Urinary bladder (tissue), 3 donors: ENCODE measurements at regions not wholly inside any gene's neighbourhood (a gene's known extent, or its start where the extent isn't known, plus 50 kb on each side); places are given as distances from the start of the nearest gene placed in this dataset.
"Not testable (repeated sequence)": the region's sequence is repeated elsewhere in the genome, so short reads cannot be mapped to it uniquely, and the experiment has no call there.

ENCODE experiments used
- DNase-seq: peaks from one replicate; pipeline ENCODE4 v3.0.0-alpha.2; 2015; ENCODE audit errors: extremely low spot score
- H3K27ac ChIP-seq: one replicate; pipeline ENCODE4 v1.5.1; 2013; ENCODE audit warnings: low read depth, mild to moderate bottlenecking, moderate library complexity
- H3K36me3 ChIP-seq: one replicate; pipeline ENCODE4 v1.6.1; 2013; ENCODE audit warnings: mild to moderate bottlenecking, moderate library complexity; ENCODE audit not compliant: insufficient read depth
- H3K4me1 ChIP-seq: one replicate; pipeline ENCODE4 v1.6.1; 2013; ENCODE audit warnings: mild to moderate bottlenecking, moderate library complexity; ENCODE audit not compliant: insufficient read depth
- H3K4me3 ChIP-seq: one replicate; pipeline ENCODE4 v1.5.1; 2013; ENCODE audit warnings: low read depth, low read length
- WGBS: extraction: QIAGEN DNeasy Blood & Tissue Kit; methylation state at CpG from one replicate; pipeline ENCODE4 v1.1.7; 2013; 5-methylcytosine and 5-hydroxymethylcytosine counted together
- donor health status: healthy with polysubstance abuse.
- donor health status: healthy.

DNA sequence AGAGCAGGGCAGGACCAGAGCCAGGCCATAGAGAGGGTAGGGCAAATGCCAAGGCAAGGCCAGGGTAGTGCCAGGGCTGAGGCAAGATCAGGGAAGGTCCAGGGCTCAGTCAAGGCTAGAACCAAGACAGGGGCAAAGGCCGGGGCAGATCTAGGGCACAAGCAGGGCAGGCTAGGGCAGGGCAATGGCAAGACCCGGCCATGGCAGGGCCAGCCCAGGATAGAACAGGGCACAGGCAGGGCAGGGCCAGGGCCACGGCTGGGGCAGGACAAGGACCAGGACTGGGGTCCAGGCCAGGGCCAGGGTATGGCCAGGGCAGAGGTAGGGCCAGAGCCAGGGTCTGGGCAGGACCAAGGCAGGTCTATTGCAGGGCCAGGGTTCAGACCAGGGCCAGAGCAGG is 2873.2 kb downstream of the RPIA start:
- WGBS: 92% methylated on average over 3 of the region's 3 CpGs
- H3K27ac ChIP-seq, DNase-seq, H3K4me1 ChIP-seq, H3K4me3 ChIP-seq, H3K36me3 ChIP-seq: not testable (repeated sequence)

DNA sequence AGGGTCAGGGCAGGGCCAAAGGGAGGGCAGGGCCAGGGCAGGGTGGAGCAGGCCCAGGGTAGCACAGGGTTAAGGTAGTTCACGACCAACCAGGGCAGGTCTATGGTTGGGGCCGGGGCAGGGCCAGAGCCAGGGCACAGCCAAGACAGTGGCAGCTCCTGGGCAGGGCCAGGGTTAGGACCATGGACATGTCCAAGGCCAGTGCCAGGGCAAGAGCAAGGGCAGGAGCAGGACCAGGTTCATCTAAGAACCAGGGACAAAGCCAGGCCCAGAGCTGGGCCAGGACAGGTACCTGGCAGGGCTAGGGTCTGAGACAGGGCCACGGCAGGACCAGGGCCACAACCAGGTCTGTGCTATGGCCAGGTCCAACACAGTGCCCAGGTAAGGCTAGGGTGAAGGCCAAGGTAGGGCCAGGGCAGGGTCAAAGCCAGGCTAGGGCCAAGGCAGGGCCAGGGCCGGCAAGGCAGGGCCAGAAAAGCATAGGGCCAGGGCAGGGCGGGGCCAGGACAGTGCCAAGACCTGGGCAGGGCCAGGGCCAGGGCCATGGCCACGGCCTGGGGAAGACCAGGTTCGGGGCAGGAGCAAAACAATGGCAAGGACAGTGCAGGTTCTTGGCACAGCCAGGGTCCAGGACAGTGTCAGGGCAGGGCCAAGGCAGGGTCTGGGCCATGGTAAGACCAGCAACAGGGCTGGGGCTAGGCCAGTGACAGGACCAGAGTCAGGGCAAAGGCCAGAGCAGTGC is 2874.4 kb downstream of the RPIA start:
- DNase-seq, H3K4me1 ChIP-seq, H3K36me3 ChIP-seq, H3K4me3 ChIP-seq, H3K27ac ChIP-seq: not testable (repeated sequence)
- WGBS: 87% methylated on average over 4 of the region's 7 CpGs

DNA sequence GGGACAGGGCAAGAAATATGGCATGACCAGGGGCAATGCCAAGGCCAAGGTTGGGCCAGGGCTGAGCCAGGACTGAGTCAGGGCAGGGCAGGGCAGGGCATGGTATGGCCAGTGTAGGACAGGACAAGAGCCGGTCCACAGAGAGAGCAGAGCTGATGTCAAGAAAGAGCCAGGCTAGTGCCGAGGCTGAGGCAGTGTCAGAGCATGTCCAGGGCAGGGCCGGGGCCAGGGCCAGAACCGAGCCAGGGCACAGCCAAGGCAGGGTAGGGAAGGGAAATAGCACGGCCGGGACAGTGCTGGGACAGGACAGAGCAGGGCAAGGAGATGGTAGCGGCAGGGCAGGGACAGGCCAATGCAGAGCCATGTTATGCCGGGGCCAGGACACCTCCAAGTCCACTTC is 2875.1 kb downstream of the RPIA start:
- 94% methylated on average over 8 of the region's 8 CpGs for WGBS
- DNase-seq: not testable (repeated sequence)

GRCh38 chr2:91567546-91568335 is 2876.3 kb downstream of the RPIA start:
- H3K4me1 ChIP-seq, H3K4me3 ChIP-seq, H3K36me3 ChIP-seq, DNase-seq, H3K27ac ChIP-seq: not testable (repeated sequence)
- 83% methylated on average over 15 of the region's 18 CpGs for WGBS

More for the DNA sequence above, 2875.1 kb downstream of the RPIA start:
- not testable (repeated sequence) for H3K27ac ChIP-seq, H3K4me3 ChIP-seq, H3K4me1 ChIP-seq, H3K36me3 ChIP-seq

- not testable (repeated sequence) for H3K4me1 ChIP-seq, H3K27ac ChIP-seq, H3K4me3 ChIP-seq, DNase-seq, H3K36me3 ChIP-seq
- 81% methylated on average over 22 of the region's 25 CpGs for WGBS
Observed at GRCh38 chr2:91568391-91569338, 2877.2 kb downstream of the RPIA start.

DNA sequence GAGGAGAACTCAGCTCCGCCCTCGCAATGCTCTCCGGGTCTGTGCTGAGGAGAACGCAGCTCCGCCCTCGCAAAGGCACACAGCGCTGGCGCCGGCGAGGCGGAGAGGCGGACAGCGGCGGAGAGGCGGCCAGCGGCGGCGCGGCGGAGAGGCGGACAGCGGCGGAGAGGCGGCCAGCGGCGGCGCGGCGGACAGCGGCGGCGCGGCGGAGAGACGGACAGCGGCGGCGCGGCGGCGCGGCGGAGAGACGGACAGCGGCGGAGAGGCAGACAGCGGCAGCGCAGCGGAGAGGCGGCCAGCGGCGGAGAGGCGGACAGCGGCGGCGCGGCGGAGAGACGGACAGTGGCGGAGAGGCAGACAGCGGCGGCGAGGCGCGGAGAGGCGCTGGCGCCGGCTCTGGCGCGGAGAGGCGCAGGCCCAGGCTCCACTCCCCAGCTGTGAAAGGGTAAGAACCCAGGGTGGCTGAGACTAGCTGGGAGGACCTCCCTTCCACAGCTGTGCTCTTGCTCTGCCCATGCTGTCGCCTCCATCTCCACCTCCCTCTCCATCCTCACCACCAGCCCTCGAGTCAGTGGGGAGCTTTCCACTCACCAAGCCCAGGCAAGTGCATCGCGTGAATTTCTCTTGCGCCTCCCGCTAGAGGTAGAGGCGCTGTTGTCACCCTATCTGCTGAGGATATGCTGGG is 2879.9 kb downstream of the RPIA start:
- H3K4me1 ChIP-seq, DNase-seq, H3K36me3 ChIP-seq, H3K4me3 ChIP-seq, H3K27ac ChIP-seq: not testable (repeated sequence)
- 80% methylated on average over 78 of the region's 78 CpGs for WGBS

- not testable (repeated sequence) for DNase-seq, H3K36me3 ChIP-seq, H3K27ac ChIP-seq, H3K4me1 ChIP-seq, H3K4me3 ChIP-seq
- 83% methylated on average over 4 of the region's 4 CpGs for WGBS
Observed at GRCh38 chr2:91573018-91573417, 2881.5 kb downstream of the RPIA start.

DNA sequence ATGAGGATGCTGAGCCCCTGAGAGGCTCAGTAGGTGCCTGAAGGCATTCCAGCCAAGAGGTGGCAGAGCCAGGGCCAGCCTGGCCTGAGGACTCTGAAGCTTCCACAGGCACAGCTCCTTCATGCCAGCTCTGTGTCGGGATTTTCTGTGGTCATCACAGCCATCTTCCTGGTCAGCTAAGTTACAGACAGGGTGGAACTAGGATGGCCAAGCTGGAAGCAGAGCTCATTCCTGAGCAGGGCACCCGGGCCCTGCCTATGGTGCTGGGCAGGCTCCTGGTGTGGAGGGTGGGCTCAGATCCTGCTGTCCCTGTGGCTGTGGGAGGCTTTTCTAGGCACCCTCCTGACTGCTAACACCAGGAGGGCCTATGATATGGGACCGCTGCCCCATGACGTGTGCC is 2882.3 kb downstream of the RPIA start:
- not testable (repeated sequence) for DNase-seq, H3K36me3 ChIP-seq, H3K4me3 ChIP-seq, H3K27ac ChIP-seq, H3K4me1 ChIP-seq
- WGBS: 86% methylated on average over 2 of the region's 4 CpGs

DNA sequence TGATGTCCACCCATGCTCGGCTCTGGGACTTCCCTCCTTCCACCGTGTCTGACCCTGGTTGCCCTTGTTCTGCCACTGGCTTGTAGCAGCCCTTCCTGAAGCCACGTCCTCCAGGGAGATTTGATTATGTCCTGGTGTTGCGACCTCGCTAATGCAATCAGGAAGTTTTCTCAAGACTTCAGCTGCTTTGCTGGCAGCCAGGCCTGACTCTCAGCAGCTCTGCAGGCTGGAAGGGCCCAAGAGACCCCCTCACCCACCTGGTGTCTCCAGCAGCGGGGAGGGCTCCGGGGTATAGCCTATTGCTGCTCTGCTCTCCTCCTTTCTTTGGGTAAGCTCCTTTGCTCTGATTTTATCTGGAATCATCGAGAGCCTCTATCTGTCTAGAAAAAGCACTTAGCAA is 2882.8 kb downstream of the RPIA start:
- not testable (repeated sequence) for H3K4me1 ChIP-seq, H3K27ac ChIP-seq, DNase-seq, H3K4me3 ChIP-seq, H3K36me3 ChIP-seq
- 67% methylated on average over 5 of the region's 8 CpGs for WGBS

GRCh38 chr2:91575701-91576100 is 2884.2 kb downstream of the RPIA start:
- DNase-seq, H3K36me3 ChIP-seq, H3K4me3 ChIP-seq, H3K4me1 ChIP-seq, H3K27ac ChIP-seq: not testable (repeated sequence)
- 79% methylated on average over 11 of the region's 11 CpGs for WGBS

DNA sequence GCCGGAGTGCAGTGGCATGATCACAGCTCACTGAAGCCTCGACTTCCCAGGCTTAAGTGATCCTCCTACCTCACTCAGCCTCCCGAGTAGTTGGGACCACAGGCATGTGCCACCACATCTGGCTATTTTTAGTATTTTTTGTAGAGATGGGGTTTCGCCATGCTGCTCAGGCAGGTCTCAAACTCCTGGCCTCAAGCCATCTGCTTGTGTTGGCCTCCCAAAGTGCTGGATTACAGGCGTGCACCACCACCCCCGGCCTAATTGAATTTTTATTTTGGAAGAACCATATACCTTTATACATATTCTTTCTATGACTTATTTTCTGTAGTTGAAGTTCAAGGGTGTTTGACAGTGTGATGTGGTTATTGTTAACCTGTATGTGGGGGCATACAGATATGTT is 2885.9 kb downstream of the RPIA start:
- not testable (repeated sequence) for DNase-seq, H3K36me3 ChIP-seq, H3K4me3 ChIP-seq, H3K4me1 ChIP-seq, H3K27ac ChIP-seq
- 75% methylated on average over 6 of the region's 6 CpGs for WGBS

- H3K4me3 ChIP-seq, H3K27ac ChIP-seq, H3K36me3 ChIP-seq, H3K4me1 ChIP-seq, DNase-seq: not testable (repeated sequence)
- WGBS: 61% methylated on average over 3 of the region's 3 CpGs
Observed at GRCh38 chr2:91578678-91579077, 2887.2 kb downstream of the RPIA start.

- DNase-seq, H3K4me1 ChIP-seq, H3K36me3 ChIP-seq, H3K4me3 ChIP-seq, H3K27ac ChIP-seq: not testable (repeated sequence)
- 71% methylated on average over 3 of the region's 3 CpGs for WGBS
Observed at GRCh38 chr2:91579555-91579954, 2888.1 kb downstream of the RPIA start.
